HEK293 (cell line): ENCODE measurements at regions not wholly inside any gene's neighbourhood (a gene's known extent, or its start where the extent isn't known, plus 50 kb on each side); places are given as distances from the start of the nearest gene placed in this dataset.

ENCODE experiments used
- CTCF ChIA-PET: fragments of 350-600 bp; formaldehyde crosslinking; extraction: SDS; loops from one replicate; lab custom pipeline; 2021; ENCODE audit warnings: antibody characterized with exemption; lab: Yijun Ruan, JAX
- POLR2A ChIA-PET: fragments of 300-600 bp; formaldehyde crosslinking; extraction: SDS; loops from one replicate; lab custom pipeline; 2020; ENCODE audit warnings: antibody characterized with exemption, inconsistent platforms; lab: Yijun Ruan, JAX
- H3K27ac ChIP-seq: fragments of 200-500 bp; sonication (Bioruptor generic); 2 replicates; pipeline ENCODE4 v1.5.1; 2014; ENCODE audit warnings: low read depth, low read length, control low read depth, inconsistent platforms; ENCODE audit errors: extremely low read depth
- H3K36me3 ChIP-seq, 2 experiments: fragments of 200-500 bp in 1 of 2; sonication (Bioruptor generic) in 1 of 2; 1 replicate in 1 of 2; 2 replicates in 1 of 2; pipeline ENCODE4 v1.5.1; 2014 to 2017; ENCODE audit warnings: inconsistent platforms in 2 of 2, low read length in 2 of 2; ENCODE audit not compliant: control insufficient read depth in 2 of 2, insufficient read depth in 1 of 2
- H3K4me1 ChIP-seq: fragments of 200-500 bp; sonication (Bioruptor generic); 2 replicates; pipeline ENCODE4 v1.5.1; 2014; ENCODE audit warnings: mild to moderate bottlenecking, low read length, inconsistent platforms; ENCODE audit not compliant: control insufficient read depth, insufficient read depth
- H3K4me3 ChIP-seq: 2 replicates; pipeline ENCODE4 v1.5.1; 2011; ENCODE audit warnings: low read depth, mild to moderate bottlenecking, control low read depth, low read length, moderate library complexity
- H3K9me3 ChIP-seq: fragments of 200-500 bp; sonication (Bioruptor generic); 2 replicates; pipeline ENCODE4 v1.5.1; 2014; ENCODE audit warnings: low read depth, low read length, inconsistent platforms; ENCODE audit not compliant: control insufficient read depth, insufficient read depth
- IKZF3 ChIP-seq: fragments of 450-650 bp; IDR thresholded peaks from 2 replicates; pipeline ENCODE4 v1.5.0; 2018; ENCODE audit warnings: missing biosample characterization, mild to moderate bottlenecking, missing genetic modification characterization, moderate library complexity
- SP2 ChIP-seq: fragments of 450-650 bp; formaldehyde crosslinking; IDR thresholded peaks from 2 replicates; pipeline ENCODE4 v1.5.1; 2016; ENCODE audit warnings: missing biosample characterization, missing genetic modification characterization
- ZFHX2 ChIP-seq: fragments of 450-650 bp; formaldehyde crosslinking; conservative IDR thresholded peaks from 2 replicates; pipeline ENCODE4 v1.5.1; 2016; ENCODE audit warnings: missing biosample characterization, missing genetic modification characterization
- ZNF221 ChIP-seq: fragments of 450-650 bp; formaldehyde crosslinking; IDR thresholded peaks from 2 replicates; pipeline ENCODE4 v1.5.1; 2017; ENCODE audit warnings: missing biosample characterization, missing genetic modification characterization, borderline replicate concordance
- ZNF433 ChIP-seq: fragments of 450-650 bp; formaldehyde crosslinking; IDR thresholded peaks from 2 replicates; pipeline ENCODE4 v1.5.1; 2016; ENCODE audit warnings: missing biosample characterization, missing genetic modification characterization, low read depth
- ZNF510 ChIP-seq: fragments of 450-650 bp; formaldehyde crosslinking; IDR thresholded peaks from 2 replicates; pipeline ENCODE4 v1.5.1; 2018; ENCODE audit warnings: mild to moderate bottlenecking, missing genetic modification characterization, missing biosample characterization; ENCODE audit not compliant: insufficient replicate concordance
- ZNF514 ChIP-seq: fragments of 450-650 bp; formaldehyde crosslinking; IDR thresholded peaks from 2 replicates; pipeline ENCODE4 v1.5.1; 2016; ENCODE audit warnings: missing biosample characterization, missing genetic modification characterization
- ZNF596 ChIP-seq: fragments of 450-650 bp; IDR thresholded peaks from 2 replicates; pipeline ENCODE4 v1.5.0; 2018; ENCODE audit warnings: missing biosample characterization, mild to moderate bottlenecking, missing genetic modification characterization, moderate library complexity
- ZNF610 ChIP-seq: fragments of 450-650 bp; formaldehyde crosslinking; IDR thresholded peaks from 2 replicates; pipeline ENCODE4 v1.5.1; 2016; ENCODE audit warnings: missing biosample characterization, missing genetic modification characterization, borderline replicate concordance
- ZNF626 ChIP-seq: fragments of 450-650 bp; sonication (Bioruptor Pico); formaldehyde crosslinking; IDR thresholded peaks from 2 replicates; pipeline ENCODE4 v1.5.1; 2018; ENCODE audit warnings: missing biosample characterization, missing genetic modification characterization, inconsistent platforms
- ZNF785 ChIP-seq: fragments of 450-650 bp; formaldehyde crosslinking; IDR thresholded peaks from 2 replicates; pipeline ENCODE4 v1.5.1; 2016; ENCODE audit warnings: missing biosample characterization, missing genetic modification characterization
- TF ChIP-seq, protein P1 (sequence below): fragments of 450-650 bp; formaldehyde crosslinking; IDR thresholded peaks from 2 replicates; pipeline ENCODE4 v1.5.1; 2016; ENCODE audit warnings: missing biosample characterization, missing genetic modification characterization, low read depth
- TF ChIP-seq, protein P2 (sequence below): fragments of 450-650 bp; formaldehyde crosslinking; IDR thresholded peaks from 2 replicates; pipeline ENCODE4 v1.5.1; 2016; ENCODE audit warnings: missing biosample characterization, missing genetic modification characterization
- TF ChIP-seq, protein P3 (sequence below): fragments of 450-650 bp; formaldehyde crosslinking; IDR thresholded peaks from 2 replicates; pipeline ENCODE4 v1.5.1; 2016; ENCODE audit warnings: missing biosample characterization, missing genetic modification characterization
- TF ChIP-seq, protein P4 (sequence below): fragments of 450-650 bp; formaldehyde crosslinking; IDR thresholded peaks from 2 replicates; pipeline ENCODE4 v1.5.1; 2016; ENCODE audit warnings: missing biosample characterization, missing genetic modification characterization
- TF ChIP-seq, protein P5 (sequence below): fragments of 450-650 bp; formaldehyde crosslinking; IDR thresholded peaks from 2 replicates; pipeline ENCODE4 v1.5.1; 2016; ENCODE audit warnings: missing biosample characterization, missing genetic modification characterization
- TF ChIP-seq, protein P6 (sequence below): fragments of 450-650 bp; formaldehyde crosslinking; IDR thresholded peaks from 2 replicates; pipeline ENCODE4 v1.5.1; 2017; ENCODE audit warnings: missing biosample characterization, missing genetic modification characterization
- TF ChIP-seq, protein P7 (sequence below): fragments of 450-650 bp; formaldehyde crosslinking; IDR thresholded peaks from 2 replicates; pipeline ENCODE4 v1.5.1; 2017; ENCODE audit warnings: missing biosample characterization, missing genetic modification characterization
- TF ChIP-seq, protein P8 (sequence below): fragments of 450-650 bp; formaldehyde crosslinking; IDR thresholded peaks from 2 replicates; pipeline ENCODE4 v1.5.1; 2016; ENCODE audit warnings: missing biosample characterization, missing genetic modification characterization, borderline replicate concordance

DNA sequence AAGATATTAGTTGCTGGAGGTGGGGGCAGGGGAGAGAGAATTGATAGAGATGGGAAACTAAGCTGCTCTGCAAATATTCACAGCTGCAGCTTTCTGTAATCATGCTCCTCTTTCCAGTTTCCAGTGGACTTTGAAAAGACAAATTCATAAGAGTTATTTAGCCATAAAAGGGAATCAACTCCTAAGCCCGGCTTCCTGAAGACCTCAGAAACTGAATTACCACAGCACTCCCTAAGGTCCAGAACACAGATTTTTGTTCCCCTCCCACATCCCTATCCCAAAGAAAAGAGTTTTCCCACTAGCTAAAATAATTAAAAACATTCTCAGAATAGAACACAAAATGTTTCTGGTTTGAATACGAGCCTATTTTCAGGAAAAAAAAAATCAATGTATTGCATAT is 871.8 kb upstream of the NR2F2 start (continued):
- TF ChIP-seq, protein P1, sequence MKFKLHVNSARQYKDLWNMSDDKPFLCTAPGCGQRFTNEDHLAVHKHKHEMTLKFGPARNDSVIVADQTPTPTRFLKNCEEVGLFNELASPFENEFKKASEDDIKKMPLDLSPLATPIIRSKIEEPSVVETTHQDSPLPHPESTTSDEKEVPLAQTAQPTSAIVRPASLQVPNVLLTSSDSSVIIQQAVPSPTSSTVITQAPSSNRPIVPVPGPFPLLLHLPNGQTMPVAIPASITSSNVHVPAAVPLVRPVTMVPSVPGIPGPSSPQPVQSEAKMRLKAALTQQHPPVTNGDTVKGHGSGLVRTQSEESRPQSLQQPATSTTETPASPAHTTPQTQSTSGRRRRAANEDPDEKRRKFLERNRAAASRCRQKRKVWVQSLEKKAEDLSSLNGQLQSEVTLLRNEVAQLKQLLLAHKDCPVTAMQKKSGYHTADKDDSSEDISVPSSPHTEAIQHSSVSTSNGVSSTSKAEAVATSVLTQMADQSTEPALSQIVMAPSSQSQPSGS (tag by site-specific recombination), result no peak
- TF ChIP-seq, protein P2, sequence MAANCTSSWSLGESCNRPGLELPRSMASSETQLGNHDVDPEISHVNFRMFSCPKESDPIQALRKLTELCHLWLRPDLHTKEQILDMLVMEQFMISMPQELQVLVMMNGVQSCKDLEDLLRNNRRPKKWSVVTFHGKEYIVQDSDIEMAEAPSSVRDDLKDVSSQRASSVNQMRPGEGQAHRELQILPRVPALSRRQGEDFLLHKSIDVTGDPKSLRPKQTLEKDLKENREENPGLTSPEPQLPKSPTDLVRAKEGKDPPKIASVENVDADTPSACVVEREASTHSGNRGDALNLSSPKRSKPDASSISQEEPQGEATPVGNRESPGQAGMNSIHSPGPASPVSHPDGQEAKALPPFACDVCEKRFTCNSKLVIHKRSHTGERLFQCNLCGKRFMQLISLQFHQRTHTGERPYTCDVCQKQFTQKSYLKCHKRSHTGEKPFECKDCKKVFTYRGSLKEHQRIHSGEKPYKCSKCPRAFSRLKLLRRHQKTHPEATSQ, result no peak
- TF ChIP-seq ZNF514 (tag by site-specific recombination) (no peak), ZNF596 (tag by site-specific recombination) (no peak), ZNF785 (tag by site-specific recombination) (no peak), ZFHX2 (tag by site-specific recombination) (no peak), ZNF610 (tag by site-specific recombination) (no peak)
- TF ChIP-seq, all 188 proteins: peak for 0

DNA sequence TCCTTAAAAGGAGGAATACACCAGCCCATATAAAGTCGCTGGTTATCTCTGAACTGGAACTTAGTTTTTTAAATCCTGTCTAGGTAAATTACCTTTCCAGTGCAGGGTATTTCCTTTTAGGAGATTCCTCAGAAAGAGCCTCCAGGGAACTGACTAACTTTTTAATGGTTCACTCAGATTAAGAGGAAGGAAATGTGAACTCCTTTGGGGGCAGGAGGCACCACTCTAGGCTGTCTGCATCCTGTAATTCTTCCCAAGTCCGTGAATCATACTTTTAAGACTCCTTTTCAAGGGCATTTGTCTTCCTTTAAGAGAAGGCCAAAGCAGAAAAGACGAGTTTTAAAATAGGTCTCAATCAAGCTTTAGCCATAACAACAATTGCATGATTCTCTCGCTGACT is 871.2 kb upstream of the NR2F2 start:
- Histone ChIP-seq H3K4me1 (no peaks in the 10 kb centered on the region), H3K36me3 (no peaks in the 10 kb centered on the region), H3K9me3 (no peaks in the 10 kb centered on the region), H3K27ac (no peak overlapping the region), H3K4me3 (no peak overlapping the region)
- ChIA-PET POLR2A (no interaction called here), CTCF (no interaction called here)
- TF ChIP-seq, protein P3, sequence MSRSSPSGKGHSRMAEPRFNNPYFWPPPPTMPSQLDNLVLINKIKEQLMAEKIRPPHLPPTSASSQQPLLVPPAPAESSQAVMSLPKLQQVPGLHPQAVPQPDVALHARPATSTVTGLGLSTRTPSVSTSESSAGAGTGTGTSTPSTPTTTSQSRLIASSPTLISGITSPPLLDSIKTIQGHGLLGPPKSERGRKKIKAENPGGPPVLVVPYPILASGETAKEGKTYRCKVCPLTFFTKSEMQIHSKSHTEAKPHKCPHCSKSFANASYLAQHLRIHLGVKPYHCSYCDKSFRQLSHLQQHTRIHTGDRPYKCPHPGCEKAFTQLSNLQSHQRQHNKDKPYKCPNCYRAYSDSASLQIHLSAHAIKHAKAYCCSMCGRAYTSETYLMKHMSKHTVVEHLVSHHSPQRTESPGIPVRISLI (tag by site-specific recombination), result no peak
- TF ChIP-seq ZNF510 (tag by site-specific recombination), result peak; percentile 37

DNA sequence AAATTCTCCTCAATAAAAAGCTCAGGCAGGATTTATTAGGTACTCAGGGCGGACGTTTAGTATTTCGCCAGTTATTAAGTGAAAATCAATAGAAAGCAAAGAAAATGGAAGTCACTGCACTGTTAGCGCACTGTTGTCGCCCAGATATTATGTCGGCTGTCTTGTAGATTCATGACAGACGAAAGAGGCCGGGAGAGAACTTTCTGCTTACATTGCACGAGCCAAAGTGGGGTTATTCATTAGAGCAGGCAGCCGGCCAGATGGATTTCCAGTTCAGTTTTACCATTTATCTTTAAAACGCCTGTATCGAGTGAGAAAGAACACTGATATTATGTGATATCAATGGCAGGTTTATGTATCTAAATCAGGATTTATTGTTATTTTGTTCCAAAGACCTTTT is 866.0 kb upstream of the NR2F2 start:
- Histone ChIP-seq H3K4me3 (no peak overlapping the region), H3K27ac (no peak overlapping the region), H3K9me3 (no peaks in the 10 kb centered on the region), H3K4me1 (no peaks in the 10 kb centered on the region), H3K36me3 (no peaks in the 10 kb centered on the region)
- POLR2A ChIA-PET, result no interaction called here
- CTCF ChIA-PET, result no interaction called here
- no peak for TF ChIP-seq ZNF433 (tag by site-specific recombination)
- TF ChIP-seq ZNF626 (tag by site-specific recombination), result no peak
- TF ChIP-seq, protein P4, sequence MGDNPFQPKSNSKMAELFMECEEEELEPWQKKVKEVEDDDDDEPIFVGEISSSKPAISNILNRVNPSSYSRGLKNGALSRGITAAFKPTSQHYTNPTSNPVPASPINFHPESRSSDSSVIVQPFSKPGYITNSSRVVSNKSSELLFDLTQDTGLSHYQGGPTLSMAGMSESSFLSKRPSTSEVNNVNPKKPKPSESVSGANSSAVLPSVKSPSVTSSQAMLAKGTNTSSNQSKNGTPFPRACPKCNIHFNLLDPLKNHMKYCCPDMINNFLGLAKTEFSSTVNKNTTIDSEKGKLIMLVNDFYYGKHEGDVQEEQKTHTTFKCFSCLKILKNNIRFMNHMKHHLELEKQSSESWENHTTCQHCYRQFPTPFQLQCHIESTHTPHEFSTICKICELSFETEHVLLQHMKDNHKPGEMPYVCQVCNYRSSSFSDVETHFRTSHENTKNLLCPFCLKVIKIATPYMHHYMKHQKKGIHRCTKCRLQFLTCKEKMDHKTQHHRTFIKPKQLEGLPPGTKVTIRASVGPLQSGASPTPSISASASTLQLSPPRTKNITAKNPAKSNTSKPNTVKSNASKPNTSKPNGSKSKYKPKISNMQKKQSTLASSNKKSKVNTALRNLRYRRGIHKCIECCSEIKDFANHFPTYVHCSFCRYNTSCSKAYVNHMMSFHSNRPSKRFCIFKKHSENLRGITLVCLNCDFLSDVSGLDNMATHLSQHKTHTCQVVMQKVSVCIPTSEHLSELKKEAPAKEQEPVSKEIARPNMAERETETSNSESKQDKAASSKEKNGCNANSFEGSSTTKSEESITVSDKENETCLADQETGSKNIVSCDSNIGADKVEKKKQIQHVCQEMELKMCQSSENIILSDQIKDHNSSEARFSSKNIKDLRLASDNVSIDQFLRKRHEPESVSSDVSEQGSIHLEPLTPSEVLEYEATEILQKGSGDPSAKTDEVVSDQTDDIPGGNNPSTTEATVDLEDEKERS, result no peak
- TF ChIP-seq IKZF3 (tag by site-specific recombination), result no peak
- TF ChIP-seq SP2 (tag by site-specific recombination), result no peak
- TF ChIP-seq, protein P5, sequence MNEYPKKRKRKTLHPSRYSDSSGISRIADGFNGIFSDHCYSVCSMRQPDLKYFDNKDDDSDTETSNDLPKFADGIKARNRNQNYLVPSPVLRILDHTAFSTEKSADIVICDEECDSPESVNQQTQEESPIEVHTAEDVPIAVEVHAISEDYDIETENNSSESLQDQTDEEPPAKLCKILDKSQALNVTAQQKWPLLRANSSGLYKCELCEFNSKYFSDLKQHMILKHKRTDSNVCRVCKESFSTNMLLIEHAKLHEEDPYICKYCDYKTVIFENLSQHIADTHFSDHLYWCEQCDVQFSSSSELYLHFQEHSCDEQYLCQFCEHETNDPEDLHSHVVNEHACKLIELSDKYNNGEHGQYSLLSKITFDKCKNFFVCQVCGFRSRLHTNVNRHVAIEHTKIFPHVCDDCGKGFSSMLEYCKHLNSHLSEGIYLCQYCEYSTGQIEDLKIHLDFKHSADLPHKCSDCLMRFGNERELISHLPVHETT, result no peak
- TF ChIP-seq, protein P6, sequence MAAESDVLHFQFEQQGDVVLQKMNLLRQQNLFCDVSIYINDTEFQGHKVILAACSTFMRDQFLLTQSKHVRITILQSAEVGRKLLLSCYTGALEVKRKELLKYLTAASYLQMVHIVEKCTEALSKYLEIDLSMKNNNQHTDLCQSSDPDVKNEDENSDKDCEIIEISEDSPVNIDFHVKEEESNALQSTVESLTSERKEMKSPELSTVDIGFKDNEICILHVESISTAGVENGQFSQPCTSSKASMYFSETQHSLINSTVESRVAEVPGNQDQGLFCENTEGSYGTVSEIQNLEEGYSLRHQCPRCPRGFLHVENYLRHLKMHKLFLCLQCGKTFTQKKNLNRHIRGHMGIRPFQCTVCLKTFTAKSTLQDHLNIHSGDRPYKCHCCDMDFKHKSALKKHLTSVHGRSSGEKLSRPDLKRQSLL (tag by site-specific recombination), result no peak
- TF ChIP-seq, protein P7, sequence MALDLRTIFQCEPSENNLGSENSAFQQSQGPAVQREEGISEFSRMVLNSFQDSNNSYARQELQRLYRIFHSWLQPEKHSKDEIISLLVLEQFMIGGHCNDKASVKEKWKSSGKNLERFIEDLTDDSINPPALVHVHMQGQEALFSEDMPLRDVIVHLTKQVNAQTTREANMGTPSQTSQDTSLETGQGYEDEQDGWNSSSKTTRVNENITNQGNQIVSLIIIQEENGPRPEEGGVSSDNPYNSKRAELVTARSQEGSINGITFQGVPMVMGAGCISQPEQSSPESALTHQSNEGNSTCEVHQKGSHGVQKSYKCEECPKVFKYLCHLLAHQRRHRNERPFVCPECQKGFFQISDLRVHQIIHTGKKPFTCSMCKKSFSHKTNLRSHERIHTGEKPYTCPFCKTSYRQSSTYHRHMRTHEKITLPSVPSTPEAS (tag by site-specific recombination), result no peak
- TF ChIP-seq, protein P8, sequence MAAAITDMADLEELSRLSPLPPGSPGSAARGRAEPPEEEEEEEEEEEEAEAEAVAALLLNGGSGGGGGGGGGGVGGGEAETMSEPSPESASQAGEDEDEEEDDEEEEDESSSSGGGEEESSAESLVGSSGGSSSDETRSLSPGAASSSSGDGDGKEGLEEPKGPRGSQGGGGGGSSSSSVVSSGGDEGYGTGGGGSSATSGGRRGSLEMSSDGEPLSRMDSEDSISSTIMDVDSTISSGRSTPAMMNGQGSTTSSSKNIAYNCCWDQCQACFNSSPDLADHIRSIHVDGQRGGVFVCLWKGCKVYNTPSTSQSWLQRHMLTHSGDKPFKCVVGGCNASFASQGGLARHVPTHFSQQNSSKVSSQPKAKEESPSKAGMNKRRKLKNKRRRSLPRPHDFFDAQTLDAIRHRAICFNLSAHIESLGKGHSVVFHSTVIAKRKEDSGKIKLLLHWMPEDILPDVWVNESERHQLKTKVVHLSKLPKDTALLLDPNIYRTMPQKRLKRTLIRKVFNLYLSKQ (tag by site-specific recombination), result no peak
- TF ChIP-seq ZNF221 (tag by site-specific recombination), result no peak
